Heart right ventricle (tissue), 16 donors: ENCODE measurements at regions not wholly inside any gene's neighbourhood (a gene's known extent, or its start where the extent isn't known, plus 50 kb on each side); places are given as distances from the start of the nearest gene placed in this dataset.

Experiments
- ATAC-seq, 8 donors: fragments of 200-7000 bp; cut with Tn5 transposase; one replicate each; pipeline ENCODE4 v1.9.1; 2020; ENCODE audit warnings: mild to moderate bottlenecking in 8 of 8, moderate library complexity in 8 of 8, moderate number of reproducible peaks in 1 of 8
- DNase-seq, 2 donors: peaks; one replicate each; pipeline ENCODE4 v3.0.0-alpha.2; 2020
- H3K27ac ChIP-seq, 10 donors: fragments of 200-600 bp; sonication (generic) in 2 of 10; one replicate each; pipeline versions ENCODE4 v1.5.0 to v1.8.0; 2020 to 2022; ENCODE audit warnings: mild to moderate bottlenecking in 3 of 10
- H3K27me3 ChIP-seq, 7 donors: fragments of 200-600 bp; one replicate each; pipeline ENCODE4 v1.8.0; 2021 to 2022; ENCODE audit warnings: mild to moderate bottlenecking in 2 of 7
- H3K36me3 ChIP-seq, 9 donors: fragments of 200-600 bp; sonication (generic) in 1 of 9; one replicate each; pipeline versions ENCODE4 v1.5.0 to v1.8.0; 2020 to 2022; ENCODE audit warnings: mild to moderate bottlenecking in 2 of 9
- H3K4me1 ChIP-seq, 9 donors: fragments of 200-600 bp; sonication (generic) in 1 of 9; one replicate each; pipeline versions ENCODE4 v1.5.0 to v1.8.0; 2020 to 2022; ENCODE audit warnings: mild to moderate bottlenecking in 4 of 9
- H3K4me3 ChIP-seq, 10 donors: fragments of 200-600 bp; sonication (generic) in 2 of 10; one replicate each; pipeline versions ENCODE4 v1.5.0 to v1.8.0; 2020 to 2022; ENCODE audit warnings: mild to moderate bottlenecking in 7 of 10, moderate library complexity in 2 of 10
- H3K9me3 ChIP-seq, 11 donors: fragments of 200-600 bp in 10 of 11; sonication (generic) in 2 of 11; one replicate each; pipeline versions ENCODE4 v1.5.0 to v1.8.0; 2013 to 2022; ENCODE audit warnings: mild to moderate bottlenecking in 2 of 11, control low read depth in 1 of 11, moderate library complexity in 1 of 11
- WGBS, 2 donors: extraction: QIAGEN DNeasy Blood & Tissue Kit; methylation state at CpG; one replicate each; pipeline ENCODE4 v1.1.7; 2013; ENCODE audit warnings: inconsistent platforms in 1 of 2; 5-methylcytosine and 5-hydroxymethylcytosine counted together
- intact Hi-C, 10 donors: fragments of 100-400 bp; cut with DNase I; formaldehyde crosslinking; loops; one replicate each; pipeline versions ENCODE4 v1.11.1 to v1.14.2; 2022
- TF ChIP-seq, protein P1 (sequence below), 9 donors: fragments of 200-600 bp; sonication (generic) in 2 of 9; IDR thresholded peaks; one replicate each; pipeline versions ENCODE4 v1.5.0 to v1.8.0; 2021 to 2022; ENCODE audit warnings: antibody characterized with exemption in 9 of 9, mild to moderate bottlenecking in 5 of 9, moderate library complexity in 1 of 9
- donor health status: Arrhythmogenic right ventricular cardiomyopathy.
- donor health status: ischemic (EF 13 %, LVEDD 7.1; RV severe dilation, severe dysfunction).
- donor health status: healthy with polysubstance abuse.
- donor health status: DM: no; HTN: yes; CAD: no.
- donor health status: DM: no; HTN: no; CAD: no.
- donor health status: ischemic (EF 25% LVEDD 6.9; RV normal size, moderate dysfunction).
- donor health status: ischemic (EF 25% LVEDD 5.7; RV mildly dilated, moderate dysfunction).
- donor health status: healthy.
- donor health status: DM: yes; HTN: yes; CAD: no.
- donor health status: Ischemic cardiomyopathy.
- donor health status: ischemic (EF 35%, LVEDD 5.7; RV mildly dilated, moderate dysfunction).
- donor health status: nonischemic (EF 11% LVEDD 7.7; RV severe dilation, severe dysfunction).
- donor health status: DM: yes; HTN: yes; CAD: no.
- donor health status: PGD.
- donor health status: ischemic (EF 29% LVEDD 5.4; RV normal size, mild dysfunction).
- donor health status: nonischemic (EF 23%, LVEDD 6.1; RV moderate dilation, normal function).

- Histone ChIP-seq H3K36me3 (no peaks in the 10 kb centered on the region), H3K27me3 (no peaks in the 10 kb centered on the region), H3K4me3 (no peak overlapping the region), H3K9me3 (no peaks in the 10 kb centered on the region), H3K27ac (no peak overlapping the region), H3K4me1 (no peaks in the 10 kb centered on the region)
- DNase-seq = no peak
- TF ChIP-seq, protein P1, sequence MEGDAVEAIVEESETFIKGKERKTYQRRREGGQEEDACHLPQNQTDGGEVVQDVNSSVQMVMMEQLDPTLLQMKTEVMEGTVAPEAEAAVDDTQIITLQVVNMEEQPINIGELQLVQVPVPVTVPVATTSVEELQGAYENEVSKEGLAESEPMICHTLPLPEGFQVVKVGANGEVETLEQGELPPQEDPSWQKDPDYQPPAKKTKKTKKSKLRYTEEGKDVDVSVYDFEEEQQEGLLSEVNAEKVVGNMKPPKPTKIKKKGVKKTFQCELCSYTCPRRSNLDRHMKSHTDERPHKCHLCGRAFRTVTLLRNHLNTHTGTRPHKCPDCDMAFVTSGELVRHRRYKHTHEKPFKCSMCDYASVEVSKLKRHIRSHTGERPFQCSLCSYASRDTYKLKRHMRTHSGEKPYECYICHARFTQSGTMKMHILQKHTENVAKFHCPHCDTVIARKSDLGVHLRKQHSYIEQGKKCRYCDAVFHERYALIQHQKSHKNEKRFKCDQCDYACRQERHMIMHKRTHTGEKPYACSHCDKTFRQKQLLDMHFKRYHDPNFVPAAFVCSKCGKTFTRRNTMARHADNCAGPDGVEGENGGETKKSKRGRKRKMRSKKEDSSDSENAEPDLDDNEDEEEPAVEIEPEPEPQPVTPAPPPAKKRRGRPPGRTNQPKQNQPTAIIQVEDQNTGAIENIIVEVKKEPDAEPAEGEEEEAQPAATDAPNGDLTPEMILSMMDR (IDR thresholded peaks at IDR 0.05) = no peak
- intact Hi-C loops = no loop called here
- ATAC-seq = no peak
- 69 to 88% methylated on average over 1 of the region's 1 CpG for WGBS, 2 donors
These were observed 387.9 kb upstream of the RPS6KA3 start for GRCh38 chrX:20654596-20655106.

- ATAC-seq = no peak
- Histone ChIP-seq H3K4me3 (no peak overlapping the region), H3K27me3 (no peaks in the 10 kb centered on the region), H3K27ac (no peak overlapping the region), H3K4me1 (no peaks in the 10 kb centered on the region), H3K9me3 (no peaks in the 10 kb centered on the region), H3K36me3 (no peaks in the 10 kb centered on the region)
- DNase-seq = no peak
- intact Hi-C loops = no loop called here
- TF ChIP-seq, protein P1 (IDR thresholded peaks at IDR 0.05) = no peak
These were observed 386.4 kb upstream of the RPS6KA3 start for GRCh38 chrX:20653070-20653469.

DNA sequence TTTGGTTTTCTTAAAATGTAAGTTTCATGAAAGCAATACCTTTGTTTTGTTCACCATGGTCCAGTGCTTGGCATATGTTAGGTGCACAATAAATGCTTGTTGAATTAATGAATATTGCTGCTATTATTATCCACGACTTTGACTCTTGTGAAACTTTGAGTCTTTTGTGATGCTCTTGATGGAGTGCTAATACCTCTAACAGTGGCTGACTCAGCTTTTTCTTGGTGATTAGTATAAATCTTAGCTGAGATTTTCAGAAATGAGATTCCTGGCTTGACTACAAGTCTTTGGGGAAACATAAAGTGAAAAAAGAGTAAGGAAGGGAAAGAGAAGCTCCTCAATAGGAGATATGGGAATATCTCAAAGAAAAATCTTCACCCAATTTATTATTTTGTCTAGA is 375.2 kb upstream of the RPS6KA3 start:
- intact Hi-C loops = no loop called here
- no peak overlapping the region for H3K27ac ChIP-seq
- H3K4me1 ChIP-seq = no peaks in the 10 kb centered on the region
- no peaks in the 10 kb centered on the region for H3K36me3 ChIP-seq
- TF ChIP-seq, protein P1 (IDR thresholded peaks at IDR 0.05) = no peak
- peaks cover 0 to 5% (median 0%) of the 10 kb centered on the region in 7 donors for H3K27me3 ChIP-seq
- WGBS, 2 donors = 67 to 73% methylated on average over 1 of the region's 1 CpG
- DNase-seq = no peak
- no peak for ATAC-seq
- H3K4me3 ChIP-seq = no peak overlapping the region
- peaks cover 0 to 5% (median 0%) of the 10 kb centered on the region in 11 donors for H3K9me3 ChIP-seq

DNA sequence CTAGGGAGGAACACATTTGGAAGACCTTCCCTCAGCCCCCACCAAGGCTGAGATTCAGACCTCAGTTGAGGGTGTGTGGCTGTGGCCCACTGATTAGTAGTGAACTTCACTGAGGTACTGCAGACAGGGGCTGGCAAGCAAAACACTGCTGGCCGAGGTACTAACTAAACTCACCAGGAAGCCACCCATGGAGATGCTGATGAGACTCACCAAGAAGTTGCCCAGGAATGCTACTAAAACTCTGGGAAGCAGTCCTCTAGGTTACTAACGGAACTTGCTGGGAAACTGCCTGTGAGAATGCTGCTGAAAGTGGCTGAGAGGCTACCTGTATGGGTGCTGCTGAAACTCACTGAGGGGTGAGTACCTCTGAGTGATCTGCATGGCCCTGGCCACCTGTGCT is 372.4 kb upstream of the RPS6KA3 start:
- TF ChIP-seq, protein P1 (IDR thresholded peaks at IDR 0.05) = no peak
- H3K4me1 ChIP-seq = no peaks in the 10 kb centered on the region
- no peak overlapping the region for H3K27ac ChIP-seq
- intact Hi-C loops = no loop called here
- 42 to 55% methylated on average over 2 of the region's 2 CpGs for WGBS, 2 donors
- no peaks in the 10 kb centered on the region for H3K36me3 ChIP-seq
- peaks cover 0 to 5% (median 0%) of the 10 kb centered on the region in 7 donors for H3K27me3 ChIP-seq
- ATAC-seq (no peak), DNase-seq (no peak)
- H3K9me3 ChIP-seq = no peaks in the 10 kb centered on the region
- H3K4me3 ChIP-seq = no peak overlapping the region
